Cardiac fibroblast (primary cell): ENCODE measurements at regions not wholly inside any gene's neighbourhood (a gene's known extent, or its start where the extent isn't known, plus 50 kb on each side); places are given as distances from the start of the nearest gene placed in this dataset.
A peak's percentile ranks its signal among the peaks of the same experiment; 100 is the strongest.

Experiments
- DNase-seq, 2 donors: peaks; one replicate each; pipeline versions ENCODE4 v3.0.0 to v3.0.0-alpha.2; 2010; ENCODE audit warnings: low read depth in 2 of 2
- H3K4me3 ChIP-seq, 2 donors: replicated peaks in 1 of 2; 1 replicate in 1 of 2; 2 replicates in 1 of 2; pipeline ENCODE4 v1.5.1; 2011; ENCODE audit warnings: low read depth in 2 of 2, low read length in 2 of 2, mild to moderate bottlenecking in 2 of 2, moderate library complexity in 1 of 2
- TF ChIP-seq, protein P1 (sequence below): IDR thresholded peaks from one replicate; pipeline ENCODE4 v1.5.1; 2011; ENCODE audit warnings: low read depth, mild to moderate bottlenecking, low read length, inconsistent platforms

- H3K4me3 ChIP-seq: no peak overlapping the region
- TF ChIP-seq, protein P1, sequence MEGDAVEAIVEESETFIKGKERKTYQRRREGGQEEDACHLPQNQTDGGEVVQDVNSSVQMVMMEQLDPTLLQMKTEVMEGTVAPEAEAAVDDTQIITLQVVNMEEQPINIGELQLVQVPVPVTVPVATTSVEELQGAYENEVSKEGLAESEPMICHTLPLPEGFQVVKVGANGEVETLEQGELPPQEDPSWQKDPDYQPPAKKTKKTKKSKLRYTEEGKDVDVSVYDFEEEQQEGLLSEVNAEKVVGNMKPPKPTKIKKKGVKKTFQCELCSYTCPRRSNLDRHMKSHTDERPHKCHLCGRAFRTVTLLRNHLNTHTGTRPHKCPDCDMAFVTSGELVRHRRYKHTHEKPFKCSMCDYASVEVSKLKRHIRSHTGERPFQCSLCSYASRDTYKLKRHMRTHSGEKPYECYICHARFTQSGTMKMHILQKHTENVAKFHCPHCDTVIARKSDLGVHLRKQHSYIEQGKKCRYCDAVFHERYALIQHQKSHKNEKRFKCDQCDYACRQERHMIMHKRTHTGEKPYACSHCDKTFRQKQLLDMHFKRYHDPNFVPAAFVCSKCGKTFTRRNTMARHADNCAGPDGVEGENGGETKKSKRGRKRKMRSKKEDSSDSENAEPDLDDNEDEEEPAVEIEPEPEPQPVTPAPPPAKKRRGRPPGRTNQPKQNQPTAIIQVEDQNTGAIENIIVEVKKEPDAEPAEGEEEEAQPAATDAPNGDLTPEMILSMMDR: no peak
- DNase-seq: no peak
These were observed 144.3 kb downstream of the KCNE4 start for GRCh38 chr2:223196331-223196730.

DNA sequence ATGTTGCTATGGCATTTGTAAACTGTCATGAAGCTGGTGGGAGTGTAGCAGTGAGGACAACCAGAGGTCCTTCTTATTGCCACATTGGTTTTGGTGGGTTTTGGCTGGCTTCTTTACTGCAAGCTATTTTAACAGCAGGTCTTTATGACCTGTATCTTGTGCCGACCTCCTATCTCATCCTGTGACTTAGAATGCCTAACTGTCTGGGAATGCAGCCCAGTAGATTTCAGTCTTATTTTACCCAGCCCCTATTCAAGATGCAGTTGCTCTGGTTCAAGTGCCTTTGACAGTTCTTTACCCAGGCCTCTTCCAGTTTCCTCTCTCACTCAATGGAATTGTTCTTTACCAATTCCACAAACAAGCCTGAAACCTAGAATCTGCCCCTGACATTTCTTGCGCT, 145.1 kb downstream of the KCNE4 start:
- TF ChIP-seq, protein P1: no peak
- DNase-seq: peak in 1 of 2 donors; percentile 15
- H3K4me3 ChIP-seq: no peak overlapping the region

DNA sequence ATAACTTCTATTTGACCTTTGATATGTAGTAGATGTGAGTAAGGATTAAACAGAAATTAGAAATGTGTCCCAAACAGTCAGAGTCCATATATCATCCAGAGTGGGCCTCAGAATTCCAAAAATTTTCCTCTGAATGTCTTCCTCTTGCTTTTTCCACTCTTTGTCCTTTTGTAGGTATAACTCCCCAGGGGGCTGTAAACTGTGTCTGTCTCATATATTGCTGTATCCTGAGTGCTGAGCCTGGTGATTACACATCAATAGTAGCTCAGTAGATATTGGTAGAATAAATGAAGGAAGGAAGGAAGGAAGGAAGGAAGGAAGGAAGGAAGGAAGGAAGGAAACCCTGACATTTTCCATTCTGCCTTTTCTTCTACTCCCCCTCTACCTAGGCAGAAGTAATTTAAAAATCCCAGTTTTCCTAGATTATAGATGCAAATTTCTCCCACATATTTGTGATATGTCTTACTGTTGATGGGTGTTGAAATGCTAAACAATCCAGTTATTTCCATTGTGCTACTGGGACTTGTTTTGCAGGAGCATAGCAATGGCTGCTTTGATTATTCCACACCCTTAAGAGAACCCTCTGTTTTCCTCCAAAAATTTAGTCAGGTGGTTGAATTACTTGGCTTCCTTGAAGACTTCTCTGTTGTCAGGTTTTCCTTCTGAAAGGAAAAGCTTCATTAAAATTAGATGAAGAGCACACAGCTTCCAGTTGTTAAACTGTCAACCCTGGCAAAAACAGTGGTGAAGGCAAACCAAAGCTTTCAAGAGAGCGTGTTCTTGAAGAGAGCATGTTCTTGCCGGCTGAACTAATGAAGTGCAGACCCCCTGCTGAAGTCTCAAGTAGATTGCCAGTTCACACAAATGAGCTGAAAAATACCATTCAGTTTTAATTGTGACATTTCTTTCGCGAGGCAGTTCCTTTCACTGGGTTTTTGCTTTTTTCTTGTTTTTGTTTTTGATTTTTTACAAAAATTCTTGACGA, 147.8 kb downstream of the KCNE4 start:
- H3K4me3 ChIP-seq: no peak overlapping the region
- DNase-seq: no peak
- TF ChIP-seq, protein P1: no peak

- DNase-seq: peak; percentile 33 to 35
- H3K4me3 ChIP-seq: no peak overlapping the region
- TF ChIP-seq, protein P1: no peak
These were observed 152.3 kb downstream of the KCNE4 start for GRCh38 chr2:223203971-223204929.

GRCh38 chr2:223210489-223210888, 158.5 kb downstream of the KCNE4 start:
- DNase-seq: no peak
- TF ChIP-seq, protein P1: no peak
- H3K4me3 ChIP-seq: no peak overlapping the region

- H3K4me3 ChIP-seq: no peak overlapping the region
- TF ChIP-seq, protein P1: no peak
- DNase-seq: no peak
These were observed 162.6 kb downstream of the KCNE4 start for GRCh38 chr2:223214394-223215253.
